ENCODE measurements at regions not wholly inside any gene's neighbourhood (a gene's known extent, or its start where the extent isn't known, plus 50 kb on each side); places are given as distances from the start of the nearest gene placed in this dataset.

DNA sequence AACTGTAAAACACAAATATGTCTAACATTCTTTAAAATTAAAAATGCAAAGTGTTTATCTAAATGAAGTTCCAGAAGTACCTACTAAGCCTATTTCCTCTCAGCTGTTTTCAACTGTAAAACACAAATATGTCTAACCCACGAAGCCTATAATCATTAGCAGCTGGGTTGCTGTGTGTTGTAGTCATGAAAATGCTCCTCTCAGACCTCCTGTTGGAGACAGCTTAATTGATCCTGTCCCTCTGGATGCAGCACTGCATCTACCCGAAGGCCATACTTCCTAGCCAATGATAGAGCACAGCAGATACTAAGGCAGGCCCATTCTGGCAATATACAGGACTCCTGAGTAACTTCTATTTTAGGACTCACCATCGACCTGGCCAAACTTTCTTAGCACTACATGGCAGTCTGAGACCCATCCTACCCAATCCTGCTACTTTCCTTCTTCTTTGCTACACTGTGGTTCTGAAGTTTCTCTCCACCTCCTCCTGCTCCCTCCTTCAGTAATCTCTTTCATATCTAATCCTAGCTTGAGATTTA, 92.5 kb upstream of the RBBP8 start:
- intact Hi-C loops (cut with DNase I): no loop called here
- no peak for TF ChIP-seq CTCF (IDR thresholded peaks at IDR 0.05)
- H3K9ac ChIP-seq (ENCODE audit: low read depth in 2 of 2, low read length in 2 of 2): no peak overlapping the region
- peaks cover 6% of the 10 kb centered on the region for H3K4me1 ChIP-seq
- H3K4me3 ChIP-seq: no peak overlapping the region
- H3K27me3 ChIP-seq: no peaks in the 10 kb centered on the region
- H3K27ac ChIP-seq: no peak overlapping the region
- no peaks in the 10 kb centered on the region for H3K9me3 ChIP-seq
- H3K36me3 ChIP-seq: no peaks in the 10 kb centered on the region
- no peak for DNase-seq

- intact Hi-C loops (cut with DNase I): no loop called here
- no peak overlapping the region for H3K27ac ChIP-seq
- H3K9me3 ChIP-seq: no peaks in the 10 kb centered on the region
- H3K36me3 ChIP-seq: no peaks in the 10 kb centered on the region
- TF ChIP-seq CTCF (IDR thresholded peaks at IDR 0.05): no peak
- peaks cover 6% of the 10 kb centered on the region for H3K4me1 ChIP-seq
- no peak overlapping the region for H3K9ac ChIP-seq (ENCODE audit: low read depth in 2 of 2, low read length in 2 of 2)
- no peaks in the 10 kb centered on the region for H3K27me3 ChIP-seq
- no peak for DNase-seq
- H3K4me3 ChIP-seq: no peak overlapping the region
Observed at GRCh38 chr18:22841840-22842239, 91.3 kb upstream of the RBBP8 start.

DNA sequence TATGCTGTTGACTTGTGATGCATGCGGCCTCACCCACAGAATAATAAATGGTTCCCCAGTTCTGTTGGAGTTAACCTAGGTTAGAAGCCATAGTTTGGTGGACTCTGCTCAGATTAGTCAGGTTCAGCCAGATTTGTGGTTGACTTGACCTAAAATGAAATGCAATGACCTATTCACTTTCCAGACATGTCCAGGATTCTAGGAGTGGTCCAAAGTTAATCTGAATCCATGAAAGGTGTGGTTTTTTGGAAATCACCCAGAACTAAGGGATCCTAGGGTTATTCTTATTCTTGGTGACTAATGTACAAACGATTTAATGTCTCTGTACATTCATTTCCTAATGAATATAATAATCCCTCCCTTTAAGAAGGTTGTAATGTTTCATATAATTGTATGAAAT, 88.9 kb upstream of the RBBP8 start:
- DNase-seq: no peak
- intact Hi-C loops (cut with DNase I): no loop called here
- Histone ChIP-seq H3K9ac (ENCODE audit: low read depth in 2 of 2, low read length in 2 of 2) (no peak overlapping the region), H3K9me3 (no peaks in the 10 kb centered on the region), H3K27me3 (no peaks in the 10 kb centered on the region), H3K4me1 (peaks cover 4% of the 10 kb centered on the region), H3K27ac (no peak overlapping the region), H3K4me3 (no peak overlapping the region), H3K36me3 (no peaks in the 10 kb centered on the region)
- TF ChIP-seq CTCF (IDR thresholded peaks at IDR 0.05): no peak

- DNase-seq: no peak
- Histone ChIP-seq H3K4me3 (no peak overlapping the region), H3K27ac (no peak overlapping the region), H3K9ac (ENCODE audit: low read depth in 2 of 2, low read length in 2 of 2) (no peak overlapping the region), H3K4me1 (no peaks in the 10 kb centered on the region), H3K9me3 (no peaks in the 10 kb centered on the region), H3K36me3 (no peaks in the 10 kb centered on the region), H3K27me3 (no peaks in the 10 kb centered on the region)
- intact Hi-C loops (cut with DNase I): no loop called here
- TF ChIP-seq CTCF (IDR thresholded peaks at IDR 0.05): no peak
Observed at GRCh38 chr18:22844628-22845027, 88.5 kb upstream of the RBBP8 start.

DNA sequence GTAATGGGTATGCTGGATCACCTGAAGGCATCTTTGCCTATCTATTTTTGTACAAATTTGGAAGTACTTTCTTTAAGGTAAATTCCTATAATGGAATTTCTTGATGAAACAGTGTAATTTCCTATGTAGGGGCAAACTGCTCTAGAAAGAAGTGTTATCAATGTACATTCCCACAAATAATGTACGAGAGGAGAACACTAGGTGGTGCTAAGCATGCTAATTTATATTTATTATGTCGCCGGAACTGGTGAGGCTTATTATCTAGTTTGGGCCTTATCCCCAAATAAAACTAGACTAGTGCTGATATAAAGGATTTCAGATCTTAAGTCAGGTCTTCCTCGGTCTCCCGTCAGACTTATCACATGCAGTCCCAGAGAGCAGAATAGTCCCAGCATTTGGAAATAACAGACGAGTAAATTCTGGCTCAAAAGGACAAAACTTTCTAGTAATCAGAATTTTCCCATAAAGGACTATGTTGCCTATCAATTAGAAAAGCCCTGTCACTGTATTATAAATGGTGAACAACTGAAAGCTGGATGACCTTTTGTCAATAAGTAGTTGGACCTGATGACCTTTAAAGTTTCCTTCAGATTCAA, 86.9 kb upstream of the RBBP8 start:
- no peaks in the 10 kb centered on the region for H3K9me3 ChIP-seq
- H3K36me3 ChIP-seq: no peaks in the 10 kb centered on the region
- H3K9ac ChIP-seq (ENCODE audit: low read depth in 2 of 2, low read length in 2 of 2): no peak overlapping the region
- no peak overlapping the region for H3K4me3 ChIP-seq
- DNase-seq: no peak
- no peaks in the 10 kb centered on the region for H3K27me3 ChIP-seq
- TF ChIP-seq CTCF (IDR thresholded peaks at IDR 0.05): no peak
- H3K4me1 ChIP-seq: no peaks in the 10 kb centered on the region
- H3K27ac ChIP-seq: no peak overlapping the region
- intact Hi-C loops (cut with DNase I): no loop called here

Measured in colonic mucosa (tissue), 4 donors.